ENCODE measurements at regions not wholly inside any gene's neighbourhood (a gene's known extent, or its start where the extent isn't known, plus 50 kb on each side); places are given as distances from the start of the nearest gene placed in this dataset.

GRCh38 chr11:115760461-115761320 lies 256.5 kb upstream of the CADM1 start:
- H3K9me3 ChIP-seq (ENCODE audit: control insufficient read depth in 2 of 2, insufficient read depth in 1 of 2, low read depth in 1 of 2, low read length in 1 of 2) = no peaks in the 10 kb centered on the region
- H3K27me3 ChIP-seq (ENCODE audit: control insufficient read depth in 1 of 2, insufficient read depth in 2 of 2, low read length in 2 of 2) = no peaks in the 10 kb centered on the region
- no peaks in the 10 kb centered on the region for H3K36me3 ChIP-seq (ENCODE audit: control insufficient read depth in 2 of 2, insufficient read depth in 2 of 2, low read length in 1 of 2)
- H3K4me3 ChIP-seq (ENCODE audit: low read depth in 1 of 2, low read length in 2 of 2) = peak overlapping the region; percentile 62 to 64
- WGBS, 2 donors = 32 to 33% methylated on average over 19 of the region's 19 CpGs
- H3K4me1 ChIP-seq (ENCODE audit: control insufficient read depth in 2 of 2, insufficient read depth in 2 of 2, low read length in 1 of 2) = peaks cover 0 to 16% of the 10 kb centered on the region in 2 donors
- H3K27ac ChIP-seq (ENCODE audit: low read depth in 2 of 2, low read length in 1 of 2) = peak overlapping the region in 1 of 2 donors; percentile 13

GRCh38 chr11:115759622-115760460 lies 255.6 kb upstream of the CADM1 start:
- Histone ChIP-seq H3K4me1 (ENCODE audit: control insufficient read depth in 2 of 2, insufficient read depth in 2 of 2, low read length in 1 of 2) (peaks cover 0 to 16% of the 10 kb centered on the region in 2 donors), H3K27ac (ENCODE audit: low read depth in 2 of 2, low read length in 1 of 2) (peak overlapping the region in 1 of 2 donors; percentile 26), H3K27me3 (ENCODE audit: control insufficient read depth in 1 of 2, insufficient read depth in 2 of 2, low read length in 2 of 2) (no peaks in the 10 kb centered on the region), H3K36me3 (ENCODE audit: control insufficient read depth in 2 of 2, insufficient read depth in 2 of 2, low read length in 1 of 2) (no peaks in the 10 kb centered on the region), H3K4me3 (ENCODE audit: low read depth in 1 of 2, low read length in 2 of 2) (peak overlapping the region; percentile 62 to 64), H3K9me3 (ENCODE audit: control insufficient read depth in 2 of 2, insufficient read depth in 1 of 2, low read depth in 1 of 2, low read length in 1 of 2) (no peaks in the 10 kb centered on the region)
- 5% methylated on average over 52 to 70 of the region's 70 CpGs for WGBS, 2 donors

GRCh38 chr11:115758011-115758410 lies 253.8 kb upstream of the CADM1 start:
- no peak overlapping the region for H3K27ac ChIP-seq (ENCODE audit: low read depth in 2 of 2, low read length in 1 of 2)
- H3K9me3 ChIP-seq (ENCODE audit: control insufficient read depth in 2 of 2, insufficient read depth in 1 of 2, low read depth in 1 of 2, low read length in 1 of 2) = no peaks in the 10 kb centered on the region
- H3K4me1 ChIP-seq (ENCODE audit: control insufficient read depth in 2 of 2, insufficient read depth in 2 of 2, low read length in 1 of 2) = peaks cover 0 to 16% of the 10 kb centered on the region in 2 donors
- no peaks in the 10 kb centered on the region for H3K36me3 ChIP-seq (ENCODE audit: control insufficient read depth in 2 of 2, insufficient read depth in 2 of 2, low read length in 1 of 2)
- no peak overlapping the region for H3K4me3 ChIP-seq (ENCODE audit: low read depth in 1 of 2, low read length in 2 of 2)
- H3K27me3 ChIP-seq (ENCODE audit: control insufficient read depth in 1 of 2, insufficient read depth in 2 of 2, low read length in 2 of 2) = no peaks in the 10 kb centered on the region
- 74 to 78% methylated on average over 8 of the region's 8 CpGs for WGBS, 2 donors

DNA sequence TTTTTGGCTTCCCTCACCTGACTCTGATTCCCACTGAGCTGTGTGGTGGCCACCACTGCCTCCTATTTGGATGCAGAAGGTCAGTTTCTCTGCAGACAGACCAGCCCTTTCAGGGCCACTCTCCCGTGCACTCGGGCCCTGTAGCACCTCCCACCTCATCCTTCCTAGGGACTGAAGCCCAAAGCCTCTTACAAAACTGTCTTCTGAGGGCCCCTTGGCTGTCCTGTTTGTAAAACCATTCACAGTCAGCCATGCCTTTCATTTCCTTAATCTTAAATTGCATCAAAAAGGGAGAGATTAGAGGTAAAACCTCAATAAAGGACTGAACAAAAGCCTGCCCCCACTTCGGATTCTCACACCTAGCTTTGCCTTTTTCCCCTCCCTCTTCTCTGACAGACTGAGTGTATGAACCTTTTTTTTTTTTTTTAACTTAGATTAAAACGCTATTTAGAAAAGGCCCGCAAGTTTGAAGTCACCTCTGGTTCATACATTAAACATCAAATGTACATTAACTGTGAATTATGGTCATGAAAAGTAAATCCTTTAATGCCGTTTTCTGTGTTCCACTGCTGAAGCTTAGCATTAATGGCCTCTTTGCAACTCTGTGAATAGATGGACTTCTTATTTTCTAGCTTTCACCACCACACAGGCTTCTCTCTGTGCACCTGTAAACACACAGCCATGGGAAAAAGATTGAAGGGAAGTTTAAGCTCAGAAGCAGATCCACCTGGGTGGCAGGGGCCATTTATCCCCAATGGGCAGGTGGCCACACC lies 247.2 kb upstream of the CADM1 start:
- Histone ChIP-seq H3K36me3 (ENCODE audit: control insufficient read depth in 2 of 2, insufficient read depth in 2 of 2, low read length in 1 of 2) (no peaks in the 10 kb centered on the region), H3K27me3 (ENCODE audit: control insufficient read depth in 1 of 2, insufficient read depth in 2 of 2, low read length in 2 of 2) (no peaks in the 10 kb centered on the region), H3K9me3 (ENCODE audit: control insufficient read depth in 2 of 2, insufficient read depth in 1 of 2, low read depth in 1 of 2, low read length in 1 of 2) (no peaks in the 10 kb centered on the region), H3K27ac (ENCODE audit: low read depth in 2 of 2, low read length in 1 of 2) (no peak overlapping the region), H3K4me3 (ENCODE audit: low read depth in 1 of 2, low read length in 2 of 2) (no peak overlapping the region), H3K4me1 (ENCODE audit: control insufficient read depth in 2 of 2, insufficient read depth in 2 of 2, low read length in 1 of 2) (no peaks in the 10 kb centered on the region)
- 75% methylated on average over 6 of the region's 6 CpGs for WGBS, 2 donors

GRCh38 chr11:115745610-115746512 lies 241.6 kb upstream of the CADM1 start:
- H3K27me3 ChIP-seq (ENCODE audit: control insufficient read depth in 1 of 2, insufficient read depth in 2 of 2, low read length in 2 of 2) = no peaks in the 10 kb centered on the region
- 88 to 90% methylated on average over 22 of the region's 22 CpGs for WGBS, 2 donors
- no peaks in the 10 kb centered on the region for H3K36me3 ChIP-seq (ENCODE audit: control insufficient read depth in 2 of 2, insufficient read depth in 2 of 2, low read length in 1 of 2)

GRCh38 chr11:115745066-115745465 lies 240.9 kb upstream of the CADM1 start:
- H3K27ac ChIP-seq (ENCODE audit: low read depth in 2 of 2, low read length in 1 of 2) = no peak overlapping the region
- WGBS, 2 donors = 81 to 85% methylated on average over 7 of the region's 7 CpGs
- no peaks in the 10 kb centered on the region for H3K27me3 ChIP-seq (ENCODE audit: control insufficient read depth in 1 of 2, insufficient read depth in 2 of 2, low read length in 2 of 2)
- no peak overlapping the region for H3K4me3 ChIP-seq (ENCODE audit: low read depth in 1 of 2, low read length in 2 of 2)
- H3K36me3 ChIP-seq (ENCODE audit: control insufficient read depth in 2 of 2, insufficient read depth in 2 of 2, low read length in 1 of 2) = no peaks in the 10 kb centered on the region
- peaks cover 0 to 4% of the 10 kb centered on the region in 2 donors for H3K4me1 ChIP-seq (ENCODE audit: control insufficient read depth in 2 of 2, insufficient read depth in 2 of 2, low read length in 1 of 2)
- H3K9me3 ChIP-seq (ENCODE audit: control insufficient read depth in 2 of 2, insufficient read depth in 1 of 2, low read depth in 1 of 2, low read length in 1 of 2) = no peaks in the 10 kb centered on the region

More at GRCh38 chr11:115745610-115746512, 241.6 kb upstream of the CADM1 start:
- Histone ChIP-seq H3K9me3 (ENCODE audit: control insufficient read depth in 2 of 2, insufficient read depth in 1 of 2, low read depth in 1 of 2, low read length in 1 of 2) (no peaks in the 10 kb centered on the region), H3K4me1 (ENCODE audit: control insufficient read depth in 2 of 2, insufficient read depth in 2 of 2, low read length in 1 of 2) (peaks cover 0 to 4% of the 10 kb centered on the region in 2 donors), H3K27ac (ENCODE audit: low read depth in 2 of 2, low read length in 1 of 2) (no peak overlapping the region), H3K4me3 (ENCODE audit: low read depth in 1 of 2, low read length in 2 of 2) (no peak overlapping the region)

DNA sequence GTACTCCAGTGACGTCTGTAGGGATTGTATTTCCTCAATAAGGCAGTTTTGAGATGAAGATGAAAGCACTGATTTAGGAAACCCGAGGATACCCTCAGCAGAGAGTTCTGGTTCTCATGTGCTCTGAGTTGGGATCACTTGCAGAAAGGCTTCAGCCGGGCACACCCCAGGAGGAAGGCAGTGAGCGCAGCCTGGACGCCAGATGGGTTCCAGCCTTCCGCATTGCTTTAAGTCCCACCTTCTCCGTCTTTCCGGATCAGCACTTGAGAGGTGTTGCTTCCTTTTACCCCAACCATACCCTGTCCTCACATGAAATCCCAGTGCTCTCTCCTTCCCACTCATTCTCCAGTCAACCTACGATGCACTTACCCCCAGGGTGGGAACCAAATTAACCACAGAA lies 239.5 kb upstream of the CADM1 start:
- peaks cover 0 to 4% of the 10 kb centered on the region in 2 donors for H3K4me1 ChIP-seq (ENCODE audit: control insufficient read depth in 2 of 2, insufficient read depth in 2 of 2, low read length in 1 of 2)
- H3K27me3 ChIP-seq (ENCODE audit: control insufficient read depth in 1 of 2, insufficient read depth in 2 of 2, low read length in 2 of 2) = no peaks in the 10 kb centered on the region
- H3K9me3 ChIP-seq (ENCODE audit: control insufficient read depth in 2 of 2, insufficient read depth in 1 of 2, low read depth in 1 of 2, low read length in 1 of 2) = no peaks in the 10 kb centered on the region
- no peak overlapping the region for H3K4me3 ChIP-seq (ENCODE audit: low read depth in 1 of 2, low read length in 2 of 2)
- H3K36me3 ChIP-seq (ENCODE audit: control insufficient read depth in 2 of 2, insufficient read depth in 2 of 2, low read length in 1 of 2) = no peaks in the 10 kb centered on the region
- H3K27ac ChIP-seq (ENCODE audit: low read depth in 2 of 2, low read length in 1 of 2) = no peak overlapping the region
- WGBS, 2 donors = 79 to 88% methylated on average over 9 of the region's 9 CpGs

DNA sequence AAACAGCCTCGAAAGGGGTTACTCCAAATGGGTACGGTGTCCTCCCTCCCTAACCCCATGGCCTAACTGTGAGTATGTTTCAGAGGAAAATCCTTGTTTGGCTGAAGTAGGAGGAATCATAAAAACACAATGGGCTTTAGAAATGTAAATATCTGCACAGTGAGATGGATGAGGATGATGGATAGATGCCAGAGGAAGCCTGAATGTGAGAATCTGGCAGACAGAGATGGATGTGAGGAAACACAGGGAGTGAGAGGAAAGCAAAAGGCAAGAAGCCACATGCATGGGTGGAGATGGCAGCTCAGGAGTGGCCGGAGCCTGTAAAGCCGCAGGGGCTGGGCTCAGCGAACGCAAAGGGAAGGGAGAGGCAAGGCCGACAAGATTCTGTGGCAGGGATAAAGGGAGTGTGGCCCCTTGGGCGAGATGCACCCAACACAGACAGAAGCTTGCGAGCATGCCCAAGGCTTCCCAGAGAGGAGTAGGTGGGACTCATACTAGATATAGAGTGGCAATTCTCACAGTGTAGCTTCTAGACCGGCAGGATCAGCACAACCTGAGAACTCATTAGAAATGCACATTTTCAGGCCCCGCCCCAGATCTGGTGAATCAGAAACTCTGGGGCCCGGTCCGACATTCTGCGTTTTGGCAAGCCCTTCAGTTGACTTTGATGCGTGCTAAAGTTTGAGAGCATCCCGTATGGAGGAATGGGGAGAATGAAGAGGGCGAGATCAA lies 237.3 kb upstream of the CADM1 start:
- Histone ChIP-seq H3K27ac (ENCODE audit: low read depth in 2 of 2, low read length in 1 of 2) (peak overlapping the region in 1 of 2 donors; percentile 80), H3K27me3 (ENCODE audit: control insufficient read depth in 1 of 2, insufficient read depth in 2 of 2, low read length in 2 of 2) (no peaks in the 10 kb centered on the region), H3K4me3 (ENCODE audit: low read depth in 1 of 2, low read length in 2 of 2) (no peak overlapping the region), H3K36me3 (ENCODE audit: control insufficient read depth in 2 of 2, insufficient read depth in 2 of 2, low read length in 1 of 2) (no peaks in the 10 kb centered on the region), H3K4me1 (ENCODE audit: control insufficient read depth in 2 of 2, insufficient read depth in 2 of 2, low read length in 1 of 2) (peaks cover 0 to 4% of the 10 kb centered on the region in 2 donors), H3K9me3 (ENCODE audit: control insufficient read depth in 2 of 2, insufficient read depth in 1 of 2, low read depth in 1 of 2, low read length in 1 of 2) (no peaks in the 10 kb centered on the region)
- WGBS, 2 donors = 47 to 66% methylated on average over 17 of the region's 17 CpGs
